K562 (cell line): ENCODE measurements at regions not wholly inside any gene's neighbourhood (a gene's known extent, or its start where the extent isn't known, plus 50 kb on each side); places are given as distances from the start of the nearest gene placed in this dataset.

Experiments used
- ATAC-seq: fragments of 200-7000 bp; cut with Tn5 transposase; 3 replicates; pipeline ENCODE4 v1.9.1; 2020; ENCODE audit warnings: moderate library complexity
- BruUV-seq: library from RNA; stranded (reverse); fragments of 400-500 nt; replicated peaks from 2 replicates; lab custom pipeline; 2021; lab: Mats Ljungman, UMichigan
- CTCF ChIA-PET: fragments of 300-600 bp; formaldehyde crosslinking; extraction: SDS; loops from one replicate; lab custom pipeline; 2021; ENCODE audit warnings: low intra/inter-chr PET ratio; lab: Yijun Ruan, JAX
- POLR2A ChIA-PET: fragments of 300-600, 350-650 bp; sonication (Branson Sonifier 250); formaldehyde crosslinking; extraction: SDS; loops from one replicate; lab custom pipeline; 2021; ENCODE audit warnings: antibody characterized with exemption, inconsistent platforms; lab: Yijun Ruan, JAX
- DNase-seq, 4 experiments: peaks; one replicate each; pipeline versions ENCODE4 v3.0.0 to v3.0.0-alpha.2; 2011 to 2018; ENCODE audit warnings: low spot score in 3 of 4, mixed read lengths in 3 of 4; ENCODE audit errors: extremely low read depth in 1 of 4
- FAIRE-seq: peaks from 2 replicates; lab custom pipeline; 2011; peaks lifted over from hg19 to GRCh38; lab: Jason Lieb, UNC
- H2AFZ ChIP-seq: 2 replicates; pipeline ENCODE4 v1.6.0; 2011; ENCODE audit warnings: low read depth, low read length, control low read depth, inconsistent platforms
- H3K27ac ChIP-seq: fragments of 200-600 bp; 3 replicates; pipeline ENCODE4 v1.8.0; 2011; ENCODE audit warnings: low read depth, mild to moderate bottlenecking, control low read depth, inconsistent platforms, low read length, moderate library complexity, mixed read lengths; ENCODE audit errors: extremely low read depth
- H3K27me3 ChIP-seq, 2 experiments: fragments of 300-600 bp in 1 of 2; 2 replicates in 1 of 2; 3 replicates in 1 of 2; pipeline versions ENCODE4 v1.6.0 to v1.8.0; 2011; ENCODE audit warnings: inconsistent platforms in 2 of 2, low read length in 2 of 2, mild to moderate bottlenecking in 1 of 2, mixed read lengths in 1 of 2, moderate library complexity in 1 of 2; ENCODE audit not compliant: control insufficient read depth in 2 of 2, insufficient read depth in 2 of 2
- H3K36me3 ChIP-seq: fragments of 300-600 bp; 3 replicates; pipeline ENCODE4 v1.8.0; 2011; ENCODE audit warnings: mild to moderate bottlenecking, low read length, inconsistent platforms; ENCODE audit not compliant: control insufficient read depth, insufficient read depth
- H3K4me1 ChIP-seq, 2 experiments: fragments of 200-600 bp in 1 of 2; replicated peaks in 1 of 2; 2 replicates in 1 of 2; 3 replicates in 1 of 2; pipeline versions ENCODE4 v1.5.1 to v1.8.0; 2011; ENCODE audit warnings: inconsistent platforms in 2 of 2, low read length in 2 of 2, mild to moderate bottlenecking in 1 of 2, mixed read lengths in 1 of 2, moderate library complexity in 1 of 2; ENCODE audit not compliant: control insufficient read depth in 2 of 2, insufficient read depth in 2 of 2
- H3K4me2 ChIP-seq: 2 replicates; pipeline ENCODE4 v1.6.1; 2011; ENCODE audit warnings: low read length, control low read depth, inconsistent platforms, mixed read lengths; ENCODE audit not compliant: insufficient read depth
- H3K4me3 ChIP-seq: fragments of 200-600 bp; sonication (generic), shearing (Covaris generic); 2 replicates; pipeline ENCODE4 v1.5.1; 2016; ENCODE audit warnings: control low read depth, inconsistent platforms
- H3K79me2 ChIP-seq: fragments of 200-600 bp; 3 replicates; pipeline ENCODE4 v1.8.0; 2011; ENCODE audit warnings: low read length, inconsistent platforms; ENCODE audit not compliant: control insufficient read depth, insufficient read depth
- H3K9ac ChIP-seq, 2 experiments: 2 replicates each; pipeline versions ENCODE4 v1.6.0 to v1.6.1; 2011; ENCODE audit warnings: low read depth in 2 of 2, low read length in 2 of 2, control low read depth in 1 of 2, inconsistent platforms in 1 of 2, mild to moderate bottlenecking in 1 of 2, mixed read lengths in 1 of 2; ENCODE audit not compliant: insufficient read depth in 1 of 2
- H3K9me1 ChIP-seq: one replicate; pipeline ENCODE4 v1.6.0; 2011; ENCODE audit warnings: inconsistent platforms, mild to moderate bottlenecking, low read length, moderate library complexity; ENCODE audit not compliant: control insufficient read depth, insufficient read depth
- H3K9me3 ChIP-seq: replicated peaks from 2 replicates; pipeline ENCODE4 v1.5.1; 2011; ENCODE audit warnings: low read depth, low read length, inconsistent platforms; ENCODE audit not compliant: control insufficient read depth, insufficient read depth
- H4K20me1 ChIP-seq: replicated peaks from 2 replicates; pipeline ENCODE4 v1.6.1; 2011; ENCODE audit warnings: low read length, inconsistent platforms, mixed read lengths; ENCODE audit not compliant: control insufficient read depth, insufficient read depth
- CHCHD3 ChIP-seq: fragments of 250-450 bp; sonication (Bioruptor Pico); IDR thresholded peaks from 2 replicates; pipeline ENCODE4 v2.1.2; 2022; ENCODE audit warnings: mild to moderate bottlenecking
- NCOA2 ChIP-seq, 2 experiments: fragments of 450-650 bp; IDR thresholded peaks; 2 replicates each; pipeline ENCODE4 v1.6.1; 2018; ENCODE audit warnings: mild to moderate bottlenecking in 2 of 2, moderate library complexity in 1 of 2; ENCODE audit not compliant: partially characterized antibody in 2 of 2
- ZNF316 ChIP-seq: fragments of 450-650 bp; IDR thresholded peaks from 2 replicates; pipeline ENCODE4 v1.6.1; 2016
- WGBS: fragments of 100-300 bp; shearing (Covaris generic); methylation state at CpG from one replicate; pipeline ENCODE4 v1.1.6; 2016; ENCODE audit warnings: low coverage, mixed read lengths; ENCODE audit not compliant: insufficient coverage; ENCODE audit errors: missing lambda C conversion rate; 5-methylcytosine and 5-hydroxymethylcytosine counted together
- in situ Hi-C: fragments of 300-500 bp; cut with MboI; formaldehyde crosslinking; loops from 4 replicates; pipeline ENCODE4 v1.15.0; 2018; ENCODE audit warnings: inconsistent platforms, mixed read lengths
- intact Hi-C: fragments of 100-400 bp; cut with micrococcal nuclease; formaldehyde crosslinking; loops from 2 replicates; pipeline ENCODE4 v1.14.2; 2022
- TF ChIP-seq, protein P1 (sequence below): fragments of 250-450 bp; sonication (Bioruptor Pico); IDR thresholded peaks from 2 replicates; pipeline ENCODE4 v1.4.0; 2020

DNA sequence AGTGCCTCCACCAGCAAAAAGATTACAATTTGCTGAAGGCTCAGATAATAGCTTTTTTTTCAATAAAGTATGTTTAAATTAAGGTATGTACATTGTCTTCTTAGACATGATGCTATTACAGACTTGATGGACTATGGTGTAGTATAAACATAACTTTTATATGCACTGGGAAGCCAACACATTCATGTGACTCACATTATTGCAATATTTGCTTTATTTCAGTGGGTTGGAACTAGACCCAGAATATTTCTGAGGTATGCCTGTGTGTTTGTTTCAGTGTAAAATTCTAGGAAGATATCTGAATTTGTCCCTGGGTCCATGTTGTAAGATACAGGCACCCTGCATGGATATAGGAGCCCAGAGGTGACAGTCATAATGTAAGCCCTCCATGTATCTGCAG is 120.0 kb upstream of the BDNF start (continued):
- TF ChIP-seq, protein P1, sequence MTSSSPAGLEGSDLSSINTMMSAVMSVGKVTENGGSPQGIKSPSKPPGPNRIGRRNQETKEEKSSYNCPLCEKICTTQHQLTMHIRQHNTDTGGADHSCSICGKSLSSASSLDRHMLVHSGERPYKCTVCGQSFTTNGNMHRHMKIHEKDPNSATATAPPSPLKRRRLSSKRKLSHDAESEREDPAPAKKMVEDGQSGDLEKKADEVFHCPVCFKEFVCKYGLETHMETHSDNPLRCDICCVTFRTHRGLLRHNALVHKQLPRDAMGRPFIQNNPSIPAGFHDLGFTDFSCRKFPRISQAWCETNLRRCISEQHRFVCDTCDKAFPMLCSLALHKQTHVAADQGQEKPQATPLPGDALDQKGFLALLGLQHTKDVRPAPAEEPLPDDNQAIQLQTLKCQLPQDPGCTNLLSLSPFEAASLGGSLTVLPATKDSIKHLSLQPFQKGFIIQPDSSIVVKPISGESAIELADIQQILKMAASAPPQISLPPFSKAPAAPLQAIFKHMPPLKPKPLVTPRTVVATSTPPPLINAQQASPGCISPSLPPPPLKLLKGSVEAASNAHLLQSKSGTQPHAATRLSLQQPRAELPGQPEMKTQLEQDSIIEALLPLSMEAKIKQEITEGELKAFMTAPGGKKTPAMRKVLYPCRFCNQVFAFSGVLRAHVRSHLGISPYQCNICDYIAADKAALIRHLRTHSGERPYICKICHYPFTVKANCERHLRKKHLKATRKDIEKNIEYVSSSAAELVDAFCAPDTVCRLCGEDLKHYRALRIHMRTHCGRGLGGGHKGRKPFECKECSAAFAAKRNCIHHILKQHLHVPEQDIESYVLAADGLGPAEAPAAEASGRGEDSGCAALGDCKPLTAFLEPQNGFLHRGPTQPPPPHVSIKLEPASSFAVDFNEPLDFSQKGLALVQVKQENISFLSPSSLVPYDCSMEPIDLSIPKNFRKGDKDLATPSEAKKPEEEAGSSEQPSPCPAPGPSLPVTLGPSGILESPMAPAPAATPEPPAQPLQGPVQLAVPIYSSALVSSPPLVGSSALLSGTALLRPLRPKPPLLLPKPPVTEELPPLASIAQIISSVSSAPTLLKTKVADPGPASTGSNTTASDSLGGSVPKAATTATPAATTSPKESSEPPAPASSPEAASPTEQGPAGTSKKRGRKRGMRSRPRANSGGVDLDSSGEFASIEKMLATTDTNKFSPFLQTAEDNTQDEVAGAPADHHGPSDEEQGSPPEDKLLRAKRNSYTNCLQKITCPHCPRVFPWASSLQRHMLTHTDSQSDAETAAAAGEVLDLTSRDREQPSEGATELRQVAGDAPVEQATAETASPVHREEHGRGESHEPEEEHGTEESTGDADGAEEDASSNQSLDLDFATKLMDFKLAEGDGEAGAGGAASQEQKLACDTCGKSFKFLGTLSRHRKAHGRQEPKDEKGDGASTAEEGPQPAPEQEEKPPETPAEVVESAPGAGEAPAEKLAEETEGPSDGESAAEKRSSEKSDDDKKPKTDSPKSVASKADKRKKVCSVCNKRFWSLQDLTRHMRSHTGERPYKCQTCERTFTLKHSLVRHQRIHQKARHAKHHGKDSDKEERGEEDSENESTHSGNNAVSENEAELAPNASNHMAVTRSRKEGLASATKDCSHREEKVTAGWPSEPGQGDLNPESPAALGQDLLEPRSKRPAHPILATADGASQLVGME, result no peak
- no peak for TF ChIP-seq CHCHD3 (CRISPR knock-in tag)

DNA sequence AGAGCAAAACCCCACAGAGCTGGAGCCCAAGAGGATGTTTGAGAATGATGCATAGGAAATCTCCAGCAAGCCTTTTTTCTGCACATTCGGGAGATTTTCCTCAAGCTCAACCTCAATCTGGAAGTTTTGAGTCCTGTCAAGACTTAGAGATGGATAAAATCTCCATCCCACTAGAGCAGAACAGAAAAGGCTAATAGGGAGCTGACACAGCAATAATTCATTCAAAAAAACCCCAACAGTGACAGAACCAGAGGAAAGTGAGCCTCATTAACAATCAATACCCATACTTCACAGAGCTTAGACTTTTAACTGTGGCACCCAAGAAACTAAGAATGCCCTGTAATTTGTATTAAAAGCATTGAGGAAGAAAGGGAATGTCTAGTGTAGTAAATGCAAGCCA is 115.9 kb upstream of the BDNF start:
- no peaks in the 10 kb centered on the region for H3K9me1 ChIP-seq
- CTCF ChIA-PET, result no interaction called here
- no peak for TF ChIP-seq NCOA2 (IDR thresholded peaks at IDR 0.05; ENCODE audit: partially characterized antibody in 2 of 2)
- TF ChIP-seq ZNF316, result peak; percentile 48; the same call in 1 of the 2 replicates
- TF ChIP-seq, all 486 proteins: peak for 1
- Histone ChIP-seq H3K36me3 (no peaks in the 10 kb centered on the region), H3K9me3 (no peaks in the 10 kb centered on the region), H2AFZ (no peak overlapping the region), H3K4me2 (no peak overlapping the region), H3K79me2 (no peaks in the 10 kb centered on the region), H4K20me1 (no peaks in the 10 kb centered on the region), H3K9ac (no peak overlapping the region), H3K27ac (no peak overlapping the region), H3K4me3 (no peak overlapping the region), H3K4me1 (no peaks in the 10 kb centered on the region), H3K27me3 (no peaks in the 10 kb centered on the region)
- WGBS, result 6% methylated on average over 1 of the region's 1 CpG
- FAIRE-seq (no peak), DNase-seq (no peak), ATAC-seq (no peak)
- intact Hi-C loops (no loop called here), in situ Hi-C loops (no loop called here)
- no TSS peak for BruUV-seq
- POLR2A ChIA-PET, result no interaction called here
